ENCODE measurements at regions not wholly inside any gene's neighbourhood (a gene's known extent, or its start where the extent isn't known, plus 50 kb on each side); places are given as distances from the start of the nearest gene placed in this dataset.

GRCh38 chr6:43877463-43878126 is 107.6 kb downstream of the VEGFA start:
- Histone ChIP-seq H3K4me3 (no peak overlapping the region), H3K9me3 (ENCODE audit: low read depth) (no peaks in the 10 kb centered on the region), H2AFZ (no peak overlapping the region), H3K36me3 (replicated peaks; ENCODE audit: insufficient read depth, low read depth) (no peaks in the 10 kb centered on the region), H3K79me2 (no peaks in the 10 kb centered on the region), H3K9me2 (replicated peaks; ENCODE audit: insufficient read depth) (no peaks in the 10 kb centered on the region), H3K4me2 (no peak overlapping the region), H3K27ac (no peak overlapping the region), H4K20me1 (ENCODE audit: insufficient read depth, poor library complexity, severe bottlenecking) (no peaks in the 10 kb centered on the region), H3K27me3 (no peaks in the 10 kb centered on the region), H3K4me1 (ENCODE audit: insufficient read depth) (peaks cover 12% of the 10 kb centered on the region)
- no peak for TF ChIP-seq CTCF (IDR thresholded peaks at IDR 0.05; ENCODE audit: poor library complexity)
- TF ChIP-seq EZH2 (IDR thresholded peaks at IDR 0.05; ENCODE audit: borderline replicate concordance): no peak
- DNase-seq (ENCODE audit: low spot score): no peak
- WGBS (ENCODE audit: low lambda C conversion rate, missing lambda C conversion rate): 86% methylated on average over 10 of the region's 10 CpGs

GRCh38 chr6:43877036-43877435 is 107.0 kb downstream of the VEGFA start:
- Histone ChIP-seq H3K4me2 (no peak overlapping the region), H3K4me1 (ENCODE audit: insufficient read depth) (peaks cover 12% of the 10 kb centered on the region), H3K36me3 (replicated peaks; ENCODE audit: insufficient read depth, low read depth) (no peaks in the 10 kb centered on the region), H3K27me3 (no peaks in the 10 kb centered on the region), H3K9me2 (replicated peaks; ENCODE audit: insufficient read depth) (no peaks in the 10 kb centered on the region), H3K79me2 (no peaks in the 10 kb centered on the region), H2AFZ (no peak overlapping the region), H3K27ac (no peak overlapping the region), H3K9me3 (ENCODE audit: low read depth) (no peaks in the 10 kb centered on the region), H4K20me1 (ENCODE audit: insufficient read depth, poor library complexity, severe bottlenecking) (no peaks in the 10 kb centered on the region), H3K4me3 (no peak overlapping the region)
- 89% methylated on average over 9 of the region's 10 CpGs for WGBS (ENCODE audit: low lambda C conversion rate, missing lambda C conversion rate)
- no peak for DNase-seq (ENCODE audit: low spot score)
- TF ChIP-seq EZH2phosphoT487 (IDR thresholded peaks at IDR 0.05; ENCODE audit: low read depth, severe bottlenecking, unreplicated experiment) (no peak), CTCF (IDR thresholded peaks at IDR 0.05; ENCODE audit: poor library complexity) (no peak), EZH2 (IDR thresholded peaks at IDR 0.05; ENCODE audit: borderline replicate concordance) (no peak)

GRCh38 chr6:43876602-43877001 is 106.6 kb downstream of the VEGFA start:
- no peaks in the 10 kb centered on the region for H4K20me1 ChIP-seq (ENCODE audit: insufficient read depth, poor library complexity, severe bottlenecking)
- no peak overlapping the region for H3K4me2 ChIP-seq
- TF ChIP-seq EZH2 (IDR thresholded peaks at IDR 0.05; ENCODE audit: borderline replicate concordance) (no peak), EZH2phosphoT487 (IDR thresholded peaks at IDR 0.05; ENCODE audit: low read depth, severe bottlenecking, unreplicated experiment) (no peak), CTCF (IDR thresholded peaks at IDR 0.05; ENCODE audit: poor library complexity) (no peak)
- H3K9me3 ChIP-seq (ENCODE audit: low read depth): no peaks in the 10 kb centered on the region
- WGBS (ENCODE audit: low lambda C conversion rate, missing lambda C conversion rate): 83% methylated on average over 4 of the region's 4 CpGs
- H3K4me1 ChIP-seq (ENCODE audit: insufficient read depth): peaks cover 12% of the 10 kb centered on the region
- no peaks in the 10 kb centered on the region for H3K27me3 ChIP-seq
- no peaks in the 10 kb centered on the region for H3K79me2 ChIP-seq
- no peak for DNase-seq (ENCODE audit: low spot score)
- H3K36me3 ChIP-seq (replicated peaks; ENCODE audit: insufficient read depth, low read depth): no peaks in the 10 kb centered on the region
- H3K27ac ChIP-seq: no peak overlapping the region
- H2AFZ ChIP-seq: no peak overlapping the region
- no peak overlapping the region for H3K4me3 ChIP-seq
- H3K9me2 ChIP-seq (replicated peaks; ENCODE audit: insufficient read depth): no peaks in the 10 kb centered on the region

Data from hepatocyte (in vitro differentiated cells).